DND-41 (cell line): ENCODE measurements at regions not wholly inside any gene's neighbourhood (a gene's known extent, or its start where the extent isn't known, plus 50 kb on each side); places are given as distances from the start of the nearest gene placed in this dataset.

Source experiments
- EZH2 ChIP-seq: IDR thresholded peaks from 3 replicates; pipeline ENCODE4 v1.6.1; 2012; ENCODE audit warnings: borderline replicate concordance, low read depth, mild to moderate bottlenecking, moderate library complexity, low read length, inconsistent platforms; ENCODE audit not compliant: severe bottlenecking
- TF ChIP-seq, protein P1 (sequence below): IDR thresholded peaks from 2 replicates; pipeline ENCODE4 v1.5.1; 2012; ENCODE audit warnings: borderline replicate concordance, low read length, moderate library complexity, mild to moderate bottlenecking; ENCODE audit not compliant: poor library complexity, severe bottlenecking; ENCODE audit errors: extremely low read depth

DNA sequence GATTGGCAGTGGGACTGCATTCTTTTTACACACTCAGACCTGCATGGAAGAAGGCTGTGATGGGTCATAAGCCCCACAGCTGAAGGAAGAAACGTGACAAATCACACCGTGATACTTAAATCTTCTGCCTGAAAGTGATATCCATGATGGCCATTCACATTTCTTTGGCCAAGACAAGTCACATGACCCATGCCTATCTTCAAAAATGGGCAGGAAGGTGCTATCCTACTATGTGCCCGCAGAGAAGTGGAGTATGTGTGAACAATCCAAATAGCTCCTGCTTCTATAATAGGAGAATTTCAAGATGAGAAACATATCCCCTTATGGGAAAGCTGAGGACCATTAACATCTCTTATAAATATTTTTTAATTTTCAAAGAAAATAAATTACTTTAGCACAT lies 56.6 kb upstream of the TEAD1 start:
- TF ChIP-seq, protein P1, sequence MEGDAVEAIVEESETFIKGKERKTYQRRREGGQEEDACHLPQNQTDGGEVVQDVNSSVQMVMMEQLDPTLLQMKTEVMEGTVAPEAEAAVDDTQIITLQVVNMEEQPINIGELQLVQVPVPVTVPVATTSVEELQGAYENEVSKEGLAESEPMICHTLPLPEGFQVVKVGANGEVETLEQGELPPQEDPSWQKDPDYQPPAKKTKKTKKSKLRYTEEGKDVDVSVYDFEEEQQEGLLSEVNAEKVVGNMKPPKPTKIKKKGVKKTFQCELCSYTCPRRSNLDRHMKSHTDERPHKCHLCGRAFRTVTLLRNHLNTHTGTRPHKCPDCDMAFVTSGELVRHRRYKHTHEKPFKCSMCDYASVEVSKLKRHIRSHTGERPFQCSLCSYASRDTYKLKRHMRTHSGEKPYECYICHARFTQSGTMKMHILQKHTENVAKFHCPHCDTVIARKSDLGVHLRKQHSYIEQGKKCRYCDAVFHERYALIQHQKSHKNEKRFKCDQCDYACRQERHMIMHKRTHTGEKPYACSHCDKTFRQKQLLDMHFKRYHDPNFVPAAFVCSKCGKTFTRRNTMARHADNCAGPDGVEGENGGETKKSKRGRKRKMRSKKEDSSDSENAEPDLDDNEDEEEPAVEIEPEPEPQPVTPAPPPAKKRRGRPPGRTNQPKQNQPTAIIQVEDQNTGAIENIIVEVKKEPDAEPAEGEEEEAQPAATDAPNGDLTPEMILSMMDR: no peak
- no peak for TF ChIP-seq EZH2
